NCI-H510A (cell line): ENCODE measurements at regions not wholly inside any gene's neighbourhood (a gene's known extent, or its start where the extent isn't known, plus 50 kb on each side); places are given as distances from the start of the nearest gene placed in this dataset.

Source experiments
- DNase-seq: peaks from one replicate; lab custom pipeline; 2025; lab: John Stamatoyannopoulos, UW

- DNase-seq, result peak; percentile 95
These were observed 259.4 kb downstream of the GADD45G start for GRCh38 chr9:89864257-89864656.

- DNase-seq, result no peak
These were observed 259.9 kb downstream of the GADD45G start for GRCh38 chr9:89864731-89865130.

- no peak for DNase-seq
These were observed 260.5 kb downstream of the GADD45G start for GRCh38 chr9:89865357-89865756.

- DNase-seq, result no peak
These were observed 261.2 kb downstream of the GADD45G start for GRCh38 chr9:89865981-89866380.

- no peak for DNase-seq
These were observed 261.9 kb downstream of the GADD45G start for GRCh38 chr9:89866701-89867100.

- DNase-seq, result no peak
These were observed 263.3 kb downstream of the GADD45G start for GRCh38 chr9:89868100-89868499.

GRCh38 chr9:89869793-89870580 is 265.2 kb downstream of the GADD45G start:
- no peak for DNase-seq

GRCh38 chr9:89871871-89872331 is 267.1 kb downstream of the GADD45G start:
- no peak for DNase-seq

GRCh38 chr9:89872426-89872912 is 267.7 kb downstream of the GADD45G start:
- DNase-seq, result no peak

GRCh38 chr9:89872913-89873707 is 268.3 kb downstream of the GADD45G start:
- DNase-seq, result no peak

GRCh38 chr9:89873801-89874200 is 269.0 kb downstream of the GADD45G start:
- no peak for DNase-seq

GRCh38 chr9:89874351-89875321 is 269.8 kb downstream of the GADD45G start:
- DNase-seq, result peak; percentile 76

GRCh38 chr9:89877051-89878002 is 272.5 kb downstream of the GADD45G start:
- DNase-seq, result no peak

GRCh38 chr9:89878003-89878411 is 273.2 kb downstream of the GADD45G start:
- DNase-seq, result no peak

- peak; percentile 66 for DNase-seq
These were observed 273.9 kb downstream of the GADD45G start for GRCh38 chr9:89878687-89879086.

GRCh38 chr9:89879276-89879675 is 274.5 kb downstream of the GADD45G start:
- no peak for DNase-seq

GRCh38 chr9:89879701-89880100 is 274.9 kb downstream of the GADD45G start:
- no peak for DNase-seq

- DNase-seq, result no peak
These were observed 275.3 kb downstream of the GADD45G start for GRCh38 chr9:89880161-89880560.

- DNase-seq, result no peak
These were observed 275.9 kb downstream of the GADD45G start for GRCh38 chr9:89880721-89881120.

- no peak for DNase-seq
These were observed 276.6 kb downstream of the GADD45G start for GRCh38 chr9:89881431-89881830.

GRCh38 chr9:89882930-89883361 is 278.1 kb downstream of the GADD45G start:
- no peak for DNase-seq
